ENCODE measurements at regions not wholly inside any gene's neighbourhood (a gene's known extent, or its start where the extent isn't known, plus 50 kb on each side); places are given as distances from the start of the nearest gene placed in this dataset.

- Histone ChIP-seq H3K27ac (ENCODE audit: low read depth, low read length) (no peak overlapping the region), H3K9me3 (ENCODE audit: control insufficient read depth in 1 of 2, low read length in 2 of 2) (no peaks in the 10 kb centered on the region), H3K36me3 (ENCODE audit: control insufficient read depth in 1 of 2, insufficient read depth in 2 of 2, low read length in 2 of 2) (no peaks in the 10 kb centered on the region), H3K9ac (ENCODE audit: low read depth in 1 of 2, low read length in 2 of 2) (no peak overlapping the region), H3K4me1 (ENCODE audit: control insufficient read depth in 1 of 2, insufficient read depth in 2 of 2, low read length in 2 of 2) (no peaks in the 10 kb centered on the region), H3K4me3 (ENCODE audit: low read depth in 1 of 2, low read length in 2 of 2) (no peak overlapping the region), H3K27me3 (ENCODE audit: control insufficient read depth in 1 of 2, insufficient read depth in 2 of 2, low read length in 2 of 2) (no peaks in the 10 kb centered on the region)
Observed at GRCh38 chr4:180665994-180666824, 1577.0 kb upstream of the TENM3 start.

- no peak overlapping the region for H3K4me3 ChIP-seq (ENCODE audit: low read depth in 1 of 2, low read length in 2 of 2)
- H3K4me1 ChIP-seq (ENCODE audit: control insufficient read depth in 1 of 2, insufficient read depth in 2 of 2, low read length in 2 of 2): no peaks in the 10 kb centered on the region
- no peak overlapping the region for H3K9ac ChIP-seq (ENCODE audit: low read depth in 1 of 2, low read length in 2 of 2)
- no peaks in the 10 kb centered on the region for H3K9me3 ChIP-seq (ENCODE audit: control insufficient read depth in 1 of 2, low read length in 2 of 2)
- H3K27ac ChIP-seq (ENCODE audit: low read depth, low read length): no peak overlapping the region
- H3K36me3 ChIP-seq (ENCODE audit: control insufficient read depth in 1 of 2, insufficient read depth in 2 of 2, low read length in 2 of 2): no peaks in the 10 kb centered on the region
- H3K27me3 ChIP-seq (ENCODE audit: control insufficient read depth in 1 of 2, insufficient read depth in 2 of 2, low read length in 2 of 2): no peaks in the 10 kb centered on the region
Observed at GRCh38 chr4:180668732-180669131, 1574.5 kb upstream of the TENM3 start.

- Histone ChIP-seq H3K4me1 (ENCODE audit: control insufficient read depth in 1 of 2, insufficient read depth in 2 of 2, low read length in 2 of 2) (no peaks in the 10 kb centered on the region), H3K27me3 (ENCODE audit: control insufficient read depth in 1 of 2, insufficient read depth in 2 of 2, low read length in 2 of 2) (no peaks in the 10 kb centered on the region), H3K9me3 (ENCODE audit: control insufficient read depth in 1 of 2, low read length in 2 of 2) (no peaks in the 10 kb centered on the region), H3K27ac (ENCODE audit: low read depth, low read length) (no peak overlapping the region), H3K36me3 (ENCODE audit: control insufficient read depth in 1 of 2, insufficient read depth in 2 of 2, low read length in 2 of 2) (no peaks in the 10 kb centered on the region), H3K9ac (ENCODE audit: low read depth in 1 of 2, low read length in 2 of 2) (no peak overlapping the region), H3K4me3 (ENCODE audit: low read depth in 1 of 2, low read length in 2 of 2) (no peak overlapping the region)
Observed at GRCh38 chr4:180669680-180670079, 1573.5 kb upstream of the TENM3 start.

- Histone ChIP-seq H3K27ac (ENCODE audit: low read depth, low read length) (no peak overlapping the region), H3K27me3 (ENCODE audit: control insufficient read depth in 1 of 2, insufficient read depth in 2 of 2, low read length in 2 of 2) (no peaks in the 10 kb centered on the region), H3K9ac (ENCODE audit: low read depth in 1 of 2, low read length in 2 of 2) (no peak overlapping the region), H3K4me1 (ENCODE audit: control insufficient read depth in 1 of 2, insufficient read depth in 2 of 2, low read length in 2 of 2) (no peaks in the 10 kb centered on the region), H3K9me3 (ENCODE audit: control insufficient read depth in 1 of 2, low read length in 2 of 2) (no peaks in the 10 kb centered on the region), H3K4me3 (ENCODE audit: low read depth in 1 of 2, low read length in 2 of 2) (no peak overlapping the region), H3K36me3 (ENCODE audit: control insufficient read depth in 1 of 2, insufficient read depth in 2 of 2, low read length in 2 of 2) (no peaks in the 10 kb centered on the region)
Observed at GRCh38 chr4:180674619-180675358, 1568.4 kb upstream of the TENM3 start.

GRCh38 chr4:180675359-180675650 lies 1567.9 kb upstream of the TENM3 start:
- H3K4me1 ChIP-seq (ENCODE audit: control insufficient read depth in 1 of 2, insufficient read depth in 2 of 2, low read length in 2 of 2): no peaks in the 10 kb centered on the region
- no peak overlapping the region for H3K27ac ChIP-seq (ENCODE audit: low read depth, low read length)

GRCh38 chr4:180680305-180680704 lies 1562.9 kb upstream of the TENM3 start:
- Histone ChIP-seq H3K4me1 (ENCODE audit: control insufficient read depth in 1 of 2, insufficient read depth in 2 of 2, low read length in 2 of 2) (no peaks in the 10 kb centered on the region), H3K4me3 (ENCODE audit: low read depth in 1 of 2, low read length in 2 of 2) (no peak overlapping the region), H3K27me3 (ENCODE audit: control insufficient read depth in 1 of 2, insufficient read depth in 2 of 2, low read length in 2 of 2) (no peaks in the 10 kb centered on the region), H3K9ac (ENCODE audit: low read depth in 1 of 2, low read length in 2 of 2) (no peak overlapping the region), H3K9me3 (ENCODE audit: control insufficient read depth in 1 of 2, low read length in 2 of 2) (no peaks in the 10 kb centered on the region), H3K27ac (ENCODE audit: low read depth, low read length) (no peak overlapping the region), H3K36me3 (ENCODE audit: control insufficient read depth in 1 of 2, insufficient read depth in 2 of 2, low read length in 2 of 2) (no peaks in the 10 kb centered on the region)

More at GRCh38 chr4:180675359-180675650, 1567.9 kb upstream of the TENM3 start:
- Histone ChIP-seq H3K4me3 (ENCODE audit: low read depth in 1 of 2, low read length in 2 of 2) (no peak overlapping the region), H3K36me3 (ENCODE audit: control insufficient read depth in 1 of 2, insufficient read depth in 2 of 2, low read length in 2 of 2) (no peaks in the 10 kb centered on the region), H3K27me3 (ENCODE audit: control insufficient read depth in 1 of 2, insufficient read depth in 2 of 2, low read length in 2 of 2) (no peaks in the 10 kb centered on the region), H3K9ac (ENCODE audit: low read depth in 1 of 2, low read length in 2 of 2) (no peak overlapping the region), H3K9me3 (ENCODE audit: control insufficient read depth in 1 of 2, low read length in 2 of 2) (no peaks in the 10 kb centered on the region)

GRCh38 chr4:180682776-180683175 lies 1560.4 kb upstream of the TENM3 start:
- Histone ChIP-seq H3K9ac (ENCODE audit: low read depth in 1 of 2, low read length in 2 of 2) (no peak overlapping the region), H3K4me1 (ENCODE audit: control insufficient read depth in 1 of 2, insufficient read depth in 2 of 2, low read length in 2 of 2) (no peaks in the 10 kb centered on the region), H3K27ac (ENCODE audit: low read depth, low read length) (no peak overlapping the region), H3K36me3 (ENCODE audit: control insufficient read depth in 1 of 2, insufficient read depth in 2 of 2, low read length in 2 of 2) (no peaks in the 10 kb centered on the region), H3K27me3 (ENCODE audit: control insufficient read depth in 1 of 2, insufficient read depth in 2 of 2, low read length in 2 of 2) (no peaks in the 10 kb centered on the region), H3K4me3 (ENCODE audit: low read depth in 1 of 2, low read length in 2 of 2) (no peak overlapping the region), H3K9me3 (ENCODE audit: control insufficient read depth in 1 of 2, low read length in 2 of 2) (no peaks in the 10 kb centered on the region)

- H3K36me3 ChIP-seq (ENCODE audit: control insufficient read depth in 1 of 2, insufficient read depth in 2 of 2, low read length in 2 of 2): no peaks in the 10 kb centered on the region
- H3K27me3 ChIP-seq (ENCODE audit: control insufficient read depth in 1 of 2, insufficient read depth in 2 of 2, low read length in 2 of 2): no peaks in the 10 kb centered on the region
- no peaks in the 10 kb centered on the region for H3K9me3 ChIP-seq (ENCODE audit: control insufficient read depth in 1 of 2, low read length in 2 of 2)
- H3K27ac ChIP-seq (ENCODE audit: low read depth, low read length): no peak overlapping the region
- no peak overlapping the region for H3K9ac ChIP-seq (ENCODE audit: low read depth in 1 of 2, low read length in 2 of 2)
- H3K4me1 ChIP-seq (ENCODE audit: control insufficient read depth in 1 of 2, insufficient read depth in 2 of 2, low read length in 2 of 2): no peaks in the 10 kb centered on the region
- H3K4me3 ChIP-seq (ENCODE audit: low read depth in 1 of 2, low read length in 2 of 2): no peak overlapping the region
Observed at GRCh38 chr4:180683186-180683585, 1560.0 kb upstream of the TENM3 start.

GRCh38 chr4:180688480-180688879 lies 1554.7 kb upstream of the TENM3 start:
- no peak overlapping the region for H3K27ac ChIP-seq (ENCODE audit: low read depth, low read length)
- no peaks in the 10 kb centered on the region for H3K36me3 ChIP-seq (ENCODE audit: control insufficient read depth in 1 of 2, insufficient read depth in 2 of 2, low read length in 2 of 2)

GRCh38 chr4:180694875-180695274 lies 1548.3 kb upstream of the TENM3 start:
- no peaks in the 10 kb centered on the region for H3K27me3 ChIP-seq (ENCODE audit: control insufficient read depth in 1 of 2, insufficient read depth in 2 of 2, low read length in 2 of 2)
- no peak overlapping the region for H3K4me3 ChIP-seq (ENCODE audit: low read depth in 1 of 2, low read length in 2 of 2)
- H3K4me1 ChIP-seq (ENCODE audit: control insufficient read depth in 1 of 2, insufficient read depth in 2 of 2, low read length in 2 of 2): no peaks in the 10 kb centered on the region
- H3K27ac ChIP-seq (ENCODE audit: low read depth, low read length): no peak overlapping the region
- H3K9ac ChIP-seq (ENCODE audit: low read depth in 1 of 2, low read length in 2 of 2): no peak overlapping the region
- no peaks in the 10 kb centered on the region for H3K9me3 ChIP-seq (ENCODE audit: control insufficient read depth in 1 of 2, low read length in 2 of 2)
- H3K36me3 ChIP-seq (ENCODE audit: control insufficient read depth in 1 of 2, insufficient read depth in 2 of 2, low read length in 2 of 2): no peaks in the 10 kb centered on the region

More at GRCh38 chr4:180688480-180688879, 1554.7 kb upstream of the TENM3 start:
- H3K4me1 ChIP-seq (ENCODE audit: control insufficient read depth in 1 of 2, insufficient read depth in 2 of 2, low read length in 2 of 2): no peaks in the 10 kb centered on the region
- H3K9ac ChIP-seq (ENCODE audit: low read depth in 1 of 2, low read length in 2 of 2): no peak overlapping the region
- no peaks in the 10 kb centered on the region for H3K27me3 ChIP-seq (ENCODE audit: control insufficient read depth in 1 of 2, insufficient read depth in 2 of 2, low read length in 2 of 2)
- H3K9me3 ChIP-seq (ENCODE audit: control insufficient read depth in 1 of 2, low read length in 2 of 2): no peaks in the 10 kb centered on the region
- no peak overlapping the region for H3K4me3 ChIP-seq (ENCODE audit: low read depth in 1 of 2, low read length in 2 of 2)
